GM10248 (cell line): ENCODE measurements at regions not wholly inside any gene's neighbourhood (a gene's known extent, or its start where the extent isn't known, plus 50 kb on each side); places are given as distances from the start of the nearest gene placed in this dataset.

ENCODE experiments used
- CTCF ChIA-PET: fragments of 300-600 bp; sonication (Branson Sonifier 250); formaldehyde crosslinking; extraction: SDS; loops from one replicate; lab custom pipeline; 2021; ENCODE audit warnings: antibody characterized with exemption; lab: Yijun Ruan, JAX
- POLR2A ChIA-PET: fragments of 350-650 bp; sonication (Branson Sonifier 250); formaldehyde crosslinking; extraction: SDS; loops from one replicate; lab custom pipeline; 2020; ENCODE audit warnings: antibody characterized with exemption; lab: Yijun Ruan, JAX
- DNase-seq: peaks from one replicate; pipeline ENCODE4 v3.0.0; 2012; ENCODE audit errors: extremely low spot score
- CTCF ChIP-seq: IDR thresholded peaks from 2 replicates; pipeline ENCODE4 v1.5.1; 2012; ENCODE audit warnings: mild to moderate bottlenecking, low read depth; ENCODE audit errors: extremely low read depth, missing control alignments, control extremely low read depth

- TF ChIP-seq CTCF = no peak
- DNase-seq = no peak
- ChIA-PET POLR2A (no interaction called here), CTCF (no interaction called here)
Measured at GRCh38 chr15:87099916-87100315, 1020.2 kb downstream of the AGBL1 start.

GRCh38 chr15:87089551-87089950 lies 1009.9 kb downstream of the AGBL1 start:
- ChIA-PET POLR2A (no interaction called here), CTCF (no interaction called here)
- TF ChIP-seq CTCF = no peak
- no peak for DNase-seq

- no peak for DNase-seq
- no peak for TF ChIP-seq CTCF
- POLR2A ChIA-PET = no interaction called here
- CTCF ChIA-PET = no interaction called here
Measured at GRCh38 chr15:87083201-87083600, 1003.5 kb downstream of the AGBL1 start.

GRCh38 chr15:87082581-87082980 lies 1002.9 kb downstream of the AGBL1 start:
- ChIA-PET CTCF (no interaction called here), POLR2A (no interaction called here)
- DNase-seq = no peak
- no peak for TF ChIP-seq CTCF

- TF ChIP-seq CTCF = no peak
- POLR2A ChIA-PET = no interaction called here
- DNase-seq = no peak
- CTCF ChIA-PET = no interaction called here
Measured at GRCh38 chr15:87080547-87080946, 1000.9 kb downstream of the AGBL1 start.
